AG04449 (cell line): ENCODE measurements at regions not wholly inside any gene's neighbourhood (a gene's known extent, or its start where the extent isn't known, plus 50 kb on each side); places are given as distances from the start of the nearest gene placed in this dataset.
A peak's percentile ranks its signal among the peaks of the same experiment; 100 is the strongest.

Source experiments
- CTCF ChIA-PET: fragments of 350-600 bp; formaldehyde crosslinking; extraction: SDS; loops from one replicate; lab custom pipeline; 2021; ENCODE audit warnings: antibody characterized with exemption; lab: Yijun Ruan, JAX
- POLR2A ChIA-PET: fragments of 400-600, 350-600 bp; formaldehyde crosslinking; extraction: SDS; loops from one replicate; lab custom pipeline; 2020; ENCODE audit warnings: antibody characterized with exemption, inconsistent platforms; lab: Yijun Ruan, JAX
- DNase-seq: peaks from one replicate; pipeline ENCODE4 v3.0.0-alpha.2; 2010; ENCODE audit warnings: low read depth, low spot score
- H3K4me3 ChIP-seq: 2 replicates; pipeline ENCODE4 v1.5.1; 2011; ENCODE audit warnings: low read depth, mild to moderate bottlenecking, control low read depth, low read length
- CTCF ChIP-seq: IDR thresholded peaks from one replicate; pipeline ENCODE4 v1.5.1; 2011; ENCODE audit warnings: mild to moderate bottlenecking, moderate library complexity, low read length, control low read depth, inconsistent platforms; ENCODE audit not compliant: insufficient read depth; ENCODE audit errors: missing control alignments

GRCh38 chr11:43574411-43574810 lies 106.1 kb upstream of the HSD17B12 start:
- no peak for DNase-seq
- POLR2A ChIA-PET = no interaction called here
- no peak for TF ChIP-seq CTCF
- H3K4me3 ChIP-seq = no peak overlapping the region
- CTCF ChIA-PET = interaction anchor here (0.6 to 6.9 kb wide), 12 partner anchors 8 to 277 kb away, joined by 3 to 70 read pairs (median 5); no protein-coding TSS in a partner anchor

GRCh38 chr11:43574949-43575912 lies 105.3 kb upstream of the HSD17B12 start:
- peak; percentile 9 for DNase-seq
- TF ChIP-seq CTCF = no peak
- H3K4me3 ChIP-seq = peak overlapping the region; percentile 47
- CTCF ChIA-PET = interaction anchor here (1.1 to 6.9 kb wide), 8 partner anchors 9 to 277 kb away, joined by 4 to 70 read pairs (median 7); no protein-coding TSS in a partner anchor
- POLR2A ChIA-PET = no interaction called here

- ChIA-PET CTCF (interaction anchor here (1.1 to 6.9 kb wide), 5 partner anchors 9 to 276 kb away, joined by 3 to 70 read pairs (median 16); no protein-coding TSS in a partner anchor), POLR2A (no interaction called here)
- no peak for TF ChIP-seq CTCF
- DNase-seq = no peak
- H3K4me3 ChIP-seq = peak overlapping the region; percentile 47
Observed at GRCh38 chr11:43575913-43576310, 104.6 kb upstream of the HSD17B12 start.

- ChIA-PET POLR2A (no interaction called here), CTCF (interaction anchor here (0.8 to 6.9 kb wide), 8 partner anchors 10 to 276 kb away, joined by 3 to 70 read pairs (median 4); no protein-coding TSS in a partner anchor)
- no peak for DNase-seq
- peak overlapping the region; percentile 47 for H3K4me3 ChIP-seq
- no peak for TF ChIP-seq CTCF
Observed at GRCh38 chr11:43576320-43576802, 104.2 kb upstream of the HSD17B12 start.

GRCh38 chr11:43576803-43577521 lies 103.6 kb upstream of the HSD17B12 start:
- POLR2A ChIA-PET = no interaction called here
- H3K4me3 ChIP-seq = peak overlapping the region; percentile 47
- TF ChIP-seq CTCF = peak; percentile 38
- DNase-seq = no peak
- CTCF ChIA-PET = interaction anchor here (0.8 to 6.9 kb wide), 9 partner anchors 10 to 275 kb away, joined by 3 to 70 read pairs (median 5); no protein-coding TSS in a partner anchor
